ENCODE measurements at regions not wholly inside any gene's neighbourhood (a gene's known extent, or its start where the extent isn't known, plus 50 kb on each side); places are given as distances from the start of the nearest gene placed in this dataset.
A peak's percentile ranks its signal among the peaks of the same experiment; 100 is the strongest.

GRCh38 chrX:81367291-81367690 is 165.4 kb downstream of the SH3BGRL start:
- no peak overlapping the region for H3K4me3 ChIP-seq (replicated peaks in 1 of 3; ENCODE audit: insufficient read depth in 1 of 3, low read depth in 1 of 3, low read length in 3 of 3)
- no peaks in the 10 kb centered on the region for H3K27me3 ChIP-seq (ENCODE audit: control insufficient read depth in 2 of 2, insufficient read depth in 2 of 2, low read length in 2 of 2)
- no peaks in the 10 kb centered on the region for H3K4me1 ChIP-seq (ENCODE audit: control insufficient read depth, extremely low read depth, insufficient read depth, low read length)
- dilution Hi-C loops (cut with MboI; ENCODE audit: extremely low pct_ligation_motif_present, low sequenced_read_pairs) (no loop called here), intact Hi-C loops (cut with micrococcal nuclease) (no loop called here)
- no peaks in the 10 kb centered on the region for H3K36me3 ChIP-seq (ENCODE audit: control insufficient read depth in 2 of 2, extremely low read depth in 1 of 2, insufficient read depth in 2 of 2, low read length in 2 of 2)
- no peaks in the 10 kb centered on the region for H4K20me1 ChIP-seq (replicated peaks; ENCODE audit: control insufficient read depth, extremely low read depth, insufficient read depth, low read length)
- DNase-seq (ENCODE audit: low read depth, low spot score) (no peak), FAIRE-seq (peak; percentile 37)
- no peak overlapping the region for H3K4me2 ChIP-seq (ENCODE audit: insufficient read depth, low read length)
- H3K79me2 ChIP-seq (ENCODE audit: control insufficient read depth, insufficient read depth, low read length) = no peaks in the 10 kb centered on the region
- H3K9me3 ChIP-seq (replicated peaks; ENCODE audit: control insufficient read depth, insufficient read depth, low read length) = no peaks in the 10 kb centered on the region
- no peak for TF ChIP-seq POLR2A (IDR thresholded peaks at IDR 0.05; ENCODE audit: low read depth, low read length)
- no peak for TF ChIP-seq CTCF (IDR thresholded peaks at IDR 0.05; ENCODE audit: extremely low read depth in 1 of 2, insufficient read depth in 1 of 2, low read depth in 1 of 2, low read length in 2 of 2)
- no peak for TF ChIP-seq MYC (IDR thresholded peaks at IDR 0.05; ENCODE audit: low read depth, low read length)
- H2AFZ ChIP-seq (ENCODE audit: low read depth, low read length) = no peak overlapping the region
- no TSS peak for BruUV-seq (replicated peaks)
- POLR2A ChIA-PET = no interaction called here
- H3K9me1 ChIP-seq (replicated peaks; ENCODE audit: control insufficient read depth, extremely low read depth, insufficient read depth, low read length) = no peaks in the 10 kb centered on the region
- no peak overlapping the region for H3K27ac ChIP-seq (ENCODE audit: insufficient read depth, low read depth, low read length)
- H3K9ac ChIP-seq (replicated peaks; ENCODE audit: extremely low read depth, insufficient read depth, low read length) = no peak overlapping the region
- CTCF ChIA-PET = interaction anchor here (1.3 kb wide), 1 partner anchor 247 kb away, joined by 3 read pairs; no protein-coding TSS in a partner anchor

GRCh38 chrX:81377329-81377728 is 175.4 kb downstream of the SH3BGRL start:
- peak; percentile 36 for DNase-seq (ENCODE audit: low read depth, low spot score)
- Histone ChIP-seq H3K36me3 (ENCODE audit: control insufficient read depth in 2 of 2, extremely low read depth in 1 of 2, insufficient read depth in 2 of 2, low read length in 2 of 2) (no peaks in the 10 kb centered on the region), H3K4me1 (ENCODE audit: control insufficient read depth, extremely low read depth, insufficient read depth, low read length) (no peaks in the 10 kb centered on the region), H3K27ac (ENCODE audit: insufficient read depth, low read depth, low read length) (no peak overlapping the region), H3K4me2 (ENCODE audit: insufficient read depth, low read length) (no peak overlapping the region), H2AFZ (ENCODE audit: low read depth, low read length) (no peak overlapping the region), H3K9ac (replicated peaks; ENCODE audit: extremely low read depth, insufficient read depth, low read length) (no peak overlapping the region), H3K9me3 (replicated peaks; ENCODE audit: control insufficient read depth, insufficient read depth, low read length) (no peaks in the 10 kb centered on the region), H3K4me3 (replicated peaks in 1 of 3; ENCODE audit: insufficient read depth in 1 of 3, low read depth in 1 of 3, low read length in 3 of 3) (no peak overlapping the region), H4K20me1 (replicated peaks; ENCODE audit: control insufficient read depth, extremely low read depth, insufficient read depth, low read length) (no peaks in the 10 kb centered on the region), H3K9me1 (replicated peaks; ENCODE audit: control insufficient read depth, extremely low read depth, insufficient read depth, low read length) (no peaks in the 10 kb centered on the region), H3K79me2 (ENCODE audit: control insufficient read depth, insufficient read depth, low read length) (no peaks in the 10 kb centered on the region), H3K27me3 (ENCODE audit: control insufficient read depth in 2 of 2, insufficient read depth in 2 of 2, low read length in 2 of 2) (no peaks in the 10 kb centered on the region)
- ChIA-PET CTCF (interaction anchor here (0.8 to 2.5 kb wide), 11 partner anchors 9 to 1095 kb away, joined by 3 to 40 read pairs (median 5); no protein-coding TSS in a partner anchor), POLR2A (no interaction called here)
- intact Hi-C loops (cut with micrococcal nuclease) = loop anchor here (1.0 to 5.0 kb wide), 3 partner anchors 180 to 500 kb away; no protein-coding TSS in a partner anchor
- TF ChIP-seq EZH2 (IDR thresholded peaks at IDR 0.05; ENCODE audit: borderline replicate concordance, low read depth, low read length, severe bottlenecking) (no peak), CTCF (IDR thresholded peaks at IDR 0.05; ENCODE audit: extremely low read depth in 1 of 2, insufficient read depth in 1 of 2, low read depth in 1 of 2, low read length in 2 of 2) (peak in 1 of 2 donors; percentile 23)
- BruUV-seq (replicated peaks) = no TSS peak
- dilution Hi-C loops (cut with MboI; ENCODE audit: extremely low pct_ligation_motif_present, low sequenced_read_pairs) = no loop called here
- peak; percentile 70 for FAIRE-seq
